Osteoblast (primary cell): ENCODE measurements at regions not wholly inside any gene's neighbourhood (a gene's known extent, or its start where the extent isn't known, plus 50 kb on each side); places are given as distances from the start of the nearest gene placed in this dataset.
A peak's percentile ranks its signal among the peaks of the same experiment; 100 is the strongest.
"Not testable (repeated sequence)": the region's sequence is repeated elsewhere in the genome, so short reads cannot be mapped to it uniquely, and the experiment has no call there.

Source experiments
- DNase-seq: peaks from one replicate; pipeline ENCODE4 v3.0.0; 2011; ENCODE audit warnings: low spot score, mixed read lengths; ENCODE audit not compliant: insufficient read length; ENCODE audit errors: missing footprints
- H2AFZ ChIP-seq: 2 replicates; pipeline ENCODE4 v1.6.0; 2011; ENCODE audit warnings: mild to moderate bottlenecking, low read length
- H3K27ac ChIP-seq: 2 replicates; pipeline ENCODE4 v1.5.1; 2011; ENCODE audit warnings: mild to moderate bottlenecking, low read depth, low read length, moderate library complexity
- H3K27me3 ChIP-seq: 2 replicates; pipeline ENCODE4 v1.6.0; 2012; ENCODE audit warnings: mild to moderate bottlenecking, control low read depth, inconsistent platforms, low read length, moderate library complexity; ENCODE audit not compliant: insufficient read depth
- H3K36me3 ChIP-seq: 2 replicates; pipeline ENCODE4 v1.5.1; 2011; ENCODE audit warnings: mild to moderate bottlenecking, low read length, control low read depth, moderate library complexity; ENCODE audit not compliant: insufficient read depth
- H3K4me1 ChIP-seq: 2 replicates; pipeline ENCODE4 v1.5.1; 2011; ENCODE audit warnings: mild to moderate bottlenecking, low read length, control low read depth, moderate library complexity; ENCODE audit not compliant: insufficient read depth
- H3K4me2 ChIP-seq: 2 replicates; pipeline ENCODE4 v1.6.0; 2011; ENCODE audit warnings: mild to moderate bottlenecking, low read length; ENCODE audit not compliant: insufficient read depth
- H3K4me3 ChIP-seq: fragments of 200-600 bp; sonication (generic); 3 replicates; pipeline ENCODE4 v1.5.1; 2012; ENCODE audit warnings: mild to moderate bottlenecking, low read length, inconsistent platforms; ENCODE audit not compliant: insufficient read depth
- H3K79me2 ChIP-seq: 2 replicates; pipeline ENCODE4 v1.6.0; 2012; ENCODE audit warnings: mild to moderate bottlenecking, low read length, control low read depth, inconsistent platforms; ENCODE audit not compliant: insufficient read depth
- H3K9me3 ChIP-seq: 2 replicates; pipeline ENCODE4 v1.5.1; 2011; ENCODE audit warnings: low read depth, low read length, control low read depth
- H4K20me1 ChIP-seq: 2 replicates; pipeline ENCODE4 v1.6.0; 2012; ENCODE audit warnings: mild to moderate bottlenecking, low read length, control low read depth; ENCODE audit not compliant: insufficient read depth
- TF ChIP-seq, protein P1 (sequence below): IDR thresholded peaks from 2 replicates; pipeline ENCODE4 v1.5.1; 2011; ENCODE audit warnings: mild to moderate bottlenecking, low read depth, low read length, moderate library complexity; ENCODE audit errors: extremely low read depth

DNA sequence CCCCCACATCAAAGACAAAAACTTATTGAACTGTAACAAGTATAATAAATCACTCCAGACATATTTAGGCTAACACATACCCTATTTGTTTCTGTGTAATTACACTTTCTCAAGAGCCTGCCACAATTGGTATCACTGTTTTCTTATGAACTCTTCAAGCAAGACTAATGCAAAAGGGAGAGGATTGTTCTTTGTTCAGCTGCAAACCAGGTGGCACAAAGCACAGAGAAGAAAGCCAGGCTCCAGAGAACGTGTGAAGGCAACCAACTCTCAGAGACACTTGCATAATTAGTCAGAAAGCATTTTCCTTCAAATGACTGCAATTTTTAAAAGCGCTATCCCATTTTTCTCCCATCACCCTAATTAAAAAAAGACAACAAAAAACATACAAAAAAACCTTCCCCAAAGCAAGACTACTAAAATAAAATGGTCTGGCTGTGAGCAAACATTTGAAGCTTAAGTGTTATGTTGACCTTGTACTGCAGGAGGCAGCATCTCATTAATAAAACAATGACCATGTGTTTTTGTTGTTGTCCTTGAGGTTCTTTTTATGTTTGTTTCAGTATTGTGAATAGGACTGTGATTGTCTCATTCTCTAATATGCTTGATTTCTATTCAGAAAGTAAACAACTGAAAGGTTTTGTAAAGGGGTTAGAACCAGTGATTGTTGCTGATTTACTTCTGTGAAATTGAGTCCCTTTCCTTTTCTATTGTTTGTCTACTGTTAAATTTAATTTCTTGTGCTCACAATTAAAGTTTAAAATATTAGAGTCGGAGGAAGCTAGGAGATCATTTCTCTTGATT is 452.7 kb upstream of the PDE3A start:
- Histone ChIP-seq H4K20me1 (no peaks in the 10 kb centered on the region), H2AFZ (no peak overlapping the region), H3K4me3 (no peak overlapping the region), H3K9me3 (no peaks in the 10 kb centered on the region), H3K36me3 (no peaks in the 10 kb centered on the region), H3K27ac (no peak overlapping the region), H3K4me1 (no peaks in the 10 kb centered on the region), H3K4me2 (no peak overlapping the region), H3K79me2 (no peaks in the 10 kb centered on the region), H3K27me3 (no peaks in the 10 kb centered on the region)
- TF ChIP-seq, protein P1, sequence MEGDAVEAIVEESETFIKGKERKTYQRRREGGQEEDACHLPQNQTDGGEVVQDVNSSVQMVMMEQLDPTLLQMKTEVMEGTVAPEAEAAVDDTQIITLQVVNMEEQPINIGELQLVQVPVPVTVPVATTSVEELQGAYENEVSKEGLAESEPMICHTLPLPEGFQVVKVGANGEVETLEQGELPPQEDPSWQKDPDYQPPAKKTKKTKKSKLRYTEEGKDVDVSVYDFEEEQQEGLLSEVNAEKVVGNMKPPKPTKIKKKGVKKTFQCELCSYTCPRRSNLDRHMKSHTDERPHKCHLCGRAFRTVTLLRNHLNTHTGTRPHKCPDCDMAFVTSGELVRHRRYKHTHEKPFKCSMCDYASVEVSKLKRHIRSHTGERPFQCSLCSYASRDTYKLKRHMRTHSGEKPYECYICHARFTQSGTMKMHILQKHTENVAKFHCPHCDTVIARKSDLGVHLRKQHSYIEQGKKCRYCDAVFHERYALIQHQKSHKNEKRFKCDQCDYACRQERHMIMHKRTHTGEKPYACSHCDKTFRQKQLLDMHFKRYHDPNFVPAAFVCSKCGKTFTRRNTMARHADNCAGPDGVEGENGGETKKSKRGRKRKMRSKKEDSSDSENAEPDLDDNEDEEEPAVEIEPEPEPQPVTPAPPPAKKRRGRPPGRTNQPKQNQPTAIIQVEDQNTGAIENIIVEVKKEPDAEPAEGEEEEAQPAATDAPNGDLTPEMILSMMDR = peak; percentile 65
- no peak for DNase-seq

GRCh38 chr12:19916196-19916753 is 452.1 kb upstream of the PDE3A start:
- Histone ChIP-seq H3K9me3 (no peaks in the 10 kb centered on the region), H3K4me1 (no peaks in the 10 kb centered on the region), H2AFZ (no peak overlapping the region), H3K4me3 (no peak overlapping the region), H3K27me3 (no peaks in the 10 kb centered on the region), H3K27ac (no peak overlapping the region), H3K4me2 (no peak overlapping the region), H4K20me1 (no peaks in the 10 kb centered on the region), H3K79me2 (no peaks in the 10 kb centered on the region), H3K36me3 (no peaks in the 10 kb centered on the region)
- TF ChIP-seq, protein P1 = no peak
- DNase-seq = no peak

- H3K27me3 ChIP-seq = no peaks in the 10 kb centered on the region
- no peaks in the 10 kb centered on the region for H3K79me2 ChIP-seq
- DNase-seq = no peak
- no peak overlapping the region for H3K4me3 ChIP-seq
- H4K20me1 ChIP-seq = no peaks in the 10 kb centered on the region
- TF ChIP-seq, protein P1 = no peak
- H3K4me1 ChIP-seq = no peaks in the 10 kb centered on the region
- H3K9me3 ChIP-seq = no peaks in the 10 kb centered on the region
- H3K36me3 ChIP-seq = no peaks in the 10 kb centered on the region
- H3K4me2 ChIP-seq = no peak overlapping the region
- H2AFZ ChIP-seq = peak overlapping the region; percentile 33
- H3K27ac ChIP-seq = no peak overlapping the region
These were observed 451.4 kb upstream of the PDE3A start for GRCh38 chr12:19916974-19917373.

DNA sequence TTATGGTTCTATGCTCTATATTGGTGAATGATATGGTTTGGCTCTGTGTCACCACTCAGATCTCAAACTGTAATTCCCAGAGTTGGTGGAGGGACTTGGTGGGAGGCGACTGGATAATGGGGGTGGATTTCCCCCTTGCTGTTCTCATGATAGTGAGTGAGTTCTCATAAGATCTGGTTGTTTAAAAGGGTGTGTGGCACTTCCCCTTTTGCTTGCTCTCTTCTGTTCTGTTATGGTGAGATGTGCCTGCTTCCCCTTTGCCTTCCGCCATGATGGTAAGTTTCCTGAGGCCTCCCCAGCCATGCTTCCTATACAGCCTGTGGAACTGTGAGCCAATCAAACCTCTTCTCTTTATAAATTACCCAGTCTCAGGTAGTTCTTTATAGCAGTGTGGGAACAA is 446.6 kb upstream of the PDE3A start:
- not testable (repeated sequence) for DNase-seq, H3K9me3 ChIP-seq, H3K79me2 ChIP-seq, H3K27me3 ChIP-seq, H3K36me3 ChIP-seq, H4K20me1 ChIP-seq, H3K27ac ChIP-seq, H2AFZ ChIP-seq, H3K4me2 ChIP-seq, H3K4me1 ChIP-seq, H3K4me3 ChIP-seq
